T-cell (primary cell): ENCODE measurements at regions not wholly inside any gene's neighbourhood (a gene's known extent, or its start where the extent isn't known, plus 50 kb on each side); places are given as distances from the start of the nearest gene placed in this dataset.

Experiments used
- ATAC-seq, 4 experiments: fragments of 200-7000 bp in 3 of 4; fragments of 150-1000 bp in 1 of 4; cut with Tn5 transposase; replicated peaks in 1 of 4; 1 replicate in 3 of 4; 2 replicates in 1 of 4; pipeline ENCODE4 v1.10.0; 2021; ENCODE audit warnings: moderate library complexity in 3 of 4, mild to moderate bottlenecking in 2 of 4, moderate number of reproducible peaks in 1 of 4
- CTCF ChIA-PET, 2 donors: fragments of 300-600 bp; sonication (Branson Sonifier 250); formaldehyde crosslinking; loops; one replicate each; lab custom pipeline; 2022; ENCODE audit warnings: antibody characterized with exemption in 2 of 2; lab: Charles Lee
- POLR2A ChIA-PET, 2 donors: fragments of 300-600 bp; sonication (Branson Sonifier 250); formaldehyde crosslinking; loops; one replicate each; lab custom pipeline; 2022; ENCODE audit warnings: antibody characterized with exemption in 2 of 2; lab: Charles Lee
- DNase-seq, 35 experiments: peaks; one replicate each; pipeline versions ENCODE4 v3.0.0 to v3.0.0-alpha.2; 2013 to 2023
- H3K27ac ChIP-seq: one replicate; pipeline ENCODE4 v1.5.1; 2013; ENCODE audit warnings: low read length
- H3K27me3 ChIP-seq, 2 experiments: replicated peaks in 1 of 2; 1 replicate in 1 of 2; 2 replicates in 1 of 2; pipeline versions ENCODE4 v1.6.1 to v1.7.0; 2013; ENCODE audit warnings: low read length in 1 of 2, mixed read lengths in 1 of 2; ENCODE audit not compliant: control insufficient read depth in 2 of 2, insufficient read depth in 2 of 2; ENCODE audit errors: extremely low read depth in 1 of 2
- H3K36me3 ChIP-seq, 2 donors: 1 replicate in 1 of 2; 2 replicates in 1 of 2; pipeline versions ENCODE4 v1.6.1 to v1.7.0; 2013; ENCODE audit warnings: low read length in 1 of 2; ENCODE audit not compliant: control insufficient read depth in 2 of 2, insufficient read depth in 1 of 2; ENCODE audit errors: extremely low read depth in 1 of 2
- H3K4me1 ChIP-seq, 2 experiments: 1 replicate in 1 of 2; 2 replicates in 1 of 2; pipeline versions ENCODE4 v1.6.1 to v1.7.0; 2013; ENCODE audit warnings: low read length in 2 of 2, mixed read lengths in 1 of 2; ENCODE audit not compliant: insufficient read depth in 2 of 2, control insufficient read depth in 1 of 2; ENCODE audit errors: extremely low read depth in 1 of 2
- H3K4me3 ChIP-seq, 2 donors: 1 replicate in 1 of 2; 2 replicates in 1 of 2; pipeline versions ENCODE4 v1.5.1 to v1.7.0; 2013; ENCODE audit warnings: mild to moderate bottlenecking in 2 of 2, low read length in 1 of 2, moderate library complexity in 1 of 2; ENCODE audit not compliant: control insufficient read depth in 1 of 2; ENCODE audit errors: extremely low read depth in 1 of 2
- H3K9me3 ChIP-seq: 2 replicates; pipeline ENCODE4 v1.7.0; 2013
- H3K27ac Mint-ChIP-seq, 2 donors: one replicate each; pipeline ENCODE4 v1.8.0; 2020 to 2021; ENCODE audit warnings: mild to moderate bottlenecking in 2 of 2, mixed read lengths in 2 of 2
- H3K27me3 Mint-ChIP-seq, 2 donors: one replicate each; pipeline ENCODE4 v1.8.0; 2021 to 2022; ENCODE audit warnings: mixed read lengths in 2 of 2
- H3K36me3 Mint-ChIP-seq: one replicate; pipeline ENCODE4 v1.8.0; 2021; ENCODE audit warnings: mixed read lengths
- H3K4me1 Mint-ChIP-seq, 3 donors: one replicate each; pipeline ENCODE4 v1.8.0; 2020 to 2022; ENCODE audit warnings: mixed read lengths in 3 of 3, mild to moderate bottlenecking in 1 of 3
- H3K4me3 Mint-ChIP-seq, 3 donors: one replicate each; pipeline ENCODE4 v1.8.0; 2020 to 2022; ENCODE audit warnings: mild to moderate bottlenecking in 3 of 3, mixed read lengths in 3 of 3, moderate library complexity in 3 of 3
- H3K9me3 Mint-ChIP-seq, 3 donors: one replicate each; pipeline ENCODE4 v1.8.0; 2020 to 2022; ENCODE audit warnings: mixed read lengths in 3 of 3
- WGBS: methylation state at CpG from one replicate; pipeline ENCODE4 v1.1.5; 2013; ENCODE audit warnings: missing lambda C conversion rate; ENCODE audit not compliant: insufficient coverage; 5-methylcytosine and 5-hydroxymethylcytosine counted together

DNA sequence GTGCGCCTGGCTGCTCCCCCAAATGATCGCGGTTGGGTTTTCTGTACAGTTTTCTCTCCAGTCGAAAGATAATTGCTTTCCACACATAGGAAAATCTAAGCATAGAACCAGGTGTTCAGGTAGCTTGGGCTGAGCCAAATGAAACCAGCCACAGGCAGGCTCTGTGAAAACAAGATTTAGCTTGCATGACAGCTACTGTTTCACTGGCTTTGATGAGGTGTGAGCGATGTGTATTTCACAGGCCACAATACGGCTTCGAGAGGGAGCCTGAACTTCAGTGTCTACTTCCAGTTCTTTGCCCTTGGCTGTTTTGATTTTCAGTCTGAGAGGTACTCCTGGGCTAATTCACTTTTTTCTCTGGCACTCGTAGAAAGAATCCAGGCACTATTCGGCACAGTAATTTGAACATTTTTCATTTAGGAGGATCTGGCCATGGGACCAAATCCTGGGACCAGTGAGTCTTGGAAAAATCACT is 110.5 kb downstream of the JCAD start:
- peaks cover 4 to 7% of the 10 kb centered on the region in 2 donors for H3K27me3 Mint-ChIP-seq
- Histone ChIP-seq H3K27me3 (no peaks in the 10 kb centered on the region), H3K4me3 (no peak overlapping the region), H3K36me3 (no peaks in the 10 kb centered on the region), H3K4me1 (no peaks in the 10 kb centered on the region), H3K27ac (no peak overlapping the region), H3K9me3 (no peaks in the 10 kb centered on the region)
- no peak overlapping the region for H3K27ac Mint-ChIP-seq
- ChIA-PET POLR2A (no interaction called here), CTCF (no interaction called here)
- WGBS = 74% methylated on average over 5 of the region's 9 CpGs
- H3K4me3 Mint-ChIP-seq = no peak overlapping the region
- H3K4me1 Mint-ChIP-seq = no peaks in the 10 kb centered on the region
- no peaks in the 10 kb centered on the region for H3K36me3 Mint-ChIP-seq
- H3K9me3 Mint-ChIP-seq = no peaks in the 10 kb centered on the region
- ATAC-seq (no peak), DNase-seq (no peak)

DNA sequence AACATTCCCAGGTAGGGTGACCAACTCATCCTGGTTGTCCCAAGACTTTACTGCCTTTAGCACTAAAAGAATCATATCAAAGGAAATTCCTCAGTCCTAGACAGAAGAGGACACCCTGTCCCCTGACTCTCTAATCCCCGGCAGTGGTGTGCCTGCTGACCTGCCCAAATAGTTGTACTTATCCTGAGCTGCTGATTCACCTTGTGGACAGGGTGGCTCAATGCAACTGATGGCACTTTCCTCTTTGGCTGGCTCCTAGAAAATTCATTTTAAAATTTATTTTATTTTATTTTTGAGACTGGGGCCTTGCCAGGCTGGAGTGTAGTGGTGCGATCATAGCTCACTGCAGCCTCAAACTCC is 111.7 kb downstream of the JCAD start:
- ATAC-seq (no peak), DNase-seq (no peak)
- no peaks in the 10 kb centered on the region for H3K36me3 Mint-ChIP-seq
- H3K27ac ChIP-seq = no peak overlapping the region
- H3K4me3 ChIP-seq = no peak overlapping the region
- H3K27ac Mint-ChIP-seq = no peak overlapping the region
- POLR2A ChIA-PET = no interaction called here
- H3K9me3 ChIP-seq = no peaks in the 10 kb centered on the region
- CTCF ChIA-PET = no interaction called here
- H3K36me3 ChIP-seq = no peaks in the 10 kb centered on the region
- H3K4me1 Mint-ChIP-seq = no peaks in the 10 kb centered on the region
- WGBS = 100% methylated on average over 2 of the region's 2 CpGs
- H3K4me1 ChIP-seq = no peaks in the 10 kb centered on the region
- H3K27me3 Mint-ChIP-seq = peaks cover 4 to 8% of the 10 kb centered on the region in 2 donors
- peaks cover 0 to 2% of the 10 kb centered on the region in 2 experiments for H3K27me3 ChIP-seq
- H3K4me3 Mint-ChIP-seq = no peak overlapping the region
- no peaks in the 10 kb centered on the region for H3K9me3 Mint-ChIP-seq

DNA sequence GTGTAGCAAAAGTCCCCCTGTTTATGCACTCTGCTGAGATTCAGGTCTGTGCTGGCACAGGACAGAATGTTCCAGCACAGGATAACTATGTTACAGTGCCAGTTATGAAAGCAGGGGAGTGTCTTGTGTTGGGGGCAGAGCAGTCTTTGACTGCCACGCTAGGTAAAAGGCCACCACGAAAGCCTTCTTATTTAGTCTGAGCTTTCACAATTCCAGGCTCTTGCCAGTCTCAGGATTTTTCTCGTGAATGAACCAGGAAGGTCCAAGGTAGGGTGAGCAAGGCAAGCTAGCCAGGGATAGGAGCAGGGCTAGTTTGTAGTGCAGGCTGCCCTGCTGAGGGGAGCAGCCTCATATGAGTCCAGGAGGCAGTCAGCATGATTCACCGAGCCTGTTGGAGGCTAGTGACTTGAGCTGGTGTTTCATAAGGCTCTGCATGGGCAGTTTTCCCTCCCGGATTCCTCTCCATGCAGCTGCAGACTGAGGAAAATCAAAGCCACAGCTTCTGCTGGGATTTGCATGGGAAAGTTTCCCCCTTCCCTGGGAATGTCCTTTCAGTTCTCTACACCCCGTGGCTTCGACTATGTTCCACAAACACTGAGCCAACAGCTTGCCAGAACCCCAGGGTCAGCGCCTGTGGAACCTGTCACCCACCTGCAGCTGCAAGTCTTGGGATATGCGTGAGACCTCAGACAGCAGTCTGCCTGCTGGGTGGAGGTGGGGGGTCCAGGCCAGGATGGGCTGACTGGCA is 112.3 kb downstream of the JCAD start:
- Histone ChIP-seq H3K36me3 (no peaks in the 10 kb centered on the region), H3K27ac (no peak overlapping the region), H3K9me3 (no peaks in the 10 kb centered on the region), H3K4me3 (no peak overlapping the region), H3K4me1 (no peaks in the 10 kb centered on the region), H3K27me3 (peaks cover 0 to 2% of the 10 kb centered on the region in 2 experiments)
- ATAC-seq (no peak), DNase-seq (no peak)
- no peaks in the 10 kb centered on the region for H3K4me1 Mint-ChIP-seq
- H3K36me3 Mint-ChIP-seq = no peaks in the 10 kb centered on the region
- WGBS = 80% methylated on average over 4 of the region's 9 CpGs
- peaks cover 8 to 10% of the 10 kb centered on the region in 2 donors for H3K27me3 Mint-ChIP-seq
- no peak overlapping the region for H3K4me3 Mint-ChIP-seq
- no peak overlapping the region for H3K27ac Mint-ChIP-seq
- POLR2A ChIA-PET = no interaction called here
- CTCF ChIA-PET = no interaction called here
- H3K9me3 Mint-ChIP-seq = no peaks in the 10 kb centered on the region

- H3K27me3 ChIP-seq = peaks cover 0 to 2% of the 10 kb centered on the region in 2 experiments
- H3K27ac ChIP-seq = no peak overlapping the region
- no peak for ATAC-seq
- H3K4me3 ChIP-seq = no peak overlapping the region
- Mint-ChIP-seq H3K4me1 (no peaks in the 10 kb centered on the region), H3K36me3 (no peaks in the 10 kb centered on the region), H3K27ac (no peak overlapping the region), H3K27me3 (peaks cover 9 to 14% of the 10 kb centered on the region in 2 donors), H3K4me3 (no peak overlapping the region), H3K9me3 (no peaks in the 10 kb centered on the region)
- POLR2A ChIA-PET = no interaction called here
- H3K36me3 ChIP-seq = no peaks in the 10 kb centered on the region
- no peaks in the 10 kb centered on the region for H3K9me3 ChIP-seq
- no peaks in the 10 kb centered on the region for H3K4me1 ChIP-seq
- 95% methylated on average over 3 of the region's 3 CpGs for WGBS
- no peak for DNase-seq
- CTCF ChIA-PET = no interaction called here
These were observed 112.8 kb downstream of the JCAD start for GRCh38 chr10:29946614-29946952.

- no CpG with 5 or more reads among the region's 1 CpG for WGBS
- H3K4me1 Mint-ChIP-seq = no peaks in the 10 kb centered on the region
- peaks cover 15 to 26% of the 10 kb centered on the region in 2 donors for H3K27me3 Mint-ChIP-seq
- peaks cover 0 to 6% (median 5%) of the 10 kb centered on the region in 3 donors for H3K9me3 Mint-ChIP-seq
- no peaks in the 10 kb centered on the region for H3K36me3 Mint-ChIP-seq
- H3K4me3 Mint-ChIP-seq = no peak overlapping the region
- Histone ChIP-seq H3K4me1 (no peaks in the 10 kb centered on the region), H3K9me3 (no peaks in the 10 kb centered on the region), H3K27ac (no peak overlapping the region), H3K27me3 (peaks cover 0 to 2% of the 10 kb centered on the region in 2 experiments), H3K36me3 (no peaks in the 10 kb centered on the region), H3K4me3 (no peak overlapping the region)
- H3K27ac Mint-ChIP-seq = no peak overlapping the region
- DNase-seq = no peak
- ATAC-seq = no peak
- ChIA-PET POLR2A (no interaction called here), CTCF (no interaction called here)
These were observed 117.9 kb downstream of the JCAD start for GRCh38 chr10:29941476-29941875.

DNA sequence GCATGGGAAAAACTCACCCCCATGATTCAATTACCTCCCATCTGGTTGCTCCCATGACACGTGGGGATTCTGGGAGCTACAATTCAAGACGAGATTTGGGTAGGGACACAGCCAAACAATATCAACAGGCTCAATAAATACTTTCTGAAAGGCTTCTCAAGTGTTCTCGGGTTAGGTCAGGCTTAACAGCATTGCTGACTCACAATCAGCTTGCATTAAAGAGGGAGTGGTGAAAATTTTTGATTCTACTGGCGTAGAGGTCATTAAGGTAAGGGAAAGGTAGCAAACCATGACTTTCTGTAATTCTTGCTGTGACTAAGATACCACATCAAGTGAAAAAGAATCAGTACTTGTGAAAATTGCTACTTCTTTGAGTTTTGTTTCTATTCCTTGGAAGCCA is 126.4 kb downstream of the JCAD start:
- H3K27me3 Mint-ChIP-seq = peaks cover 18 to 26% of the 10 kb centered on the region in 2 donors
- H3K4me3 Mint-ChIP-seq = no peak overlapping the region
- no peaks in the 10 kb centered on the region for H3K4me1 ChIP-seq
- ChIA-PET POLR2A (no interaction called here), CTCF (no interaction called here)
- no peak for ATAC-seq
- H3K27ac ChIP-seq = no peak overlapping the region
- H3K4me3 ChIP-seq = no peak overlapping the region
- no peaks in the 10 kb centered on the region for H3K9me3 ChIP-seq
- no peak overlapping the region for H3K27ac Mint-ChIP-seq
- H3K36me3 Mint-ChIP-seq = no peaks in the 10 kb centered on the region
- WGBS = 60% methylated on average over 1 of the region's 4 CpGs
- peaks cover 0 to 8% (median 0%) of the 10 kb centered on the region in 3 donors for H3K9me3 Mint-ChIP-seq
- H3K36me3 ChIP-seq = no peaks in the 10 kb centered on the region
- H3K27me3 ChIP-seq = peaks cover 0 to 11% of the 10 kb centered on the region in 2 experiments
- no peaks in the 10 kb centered on the region for H3K4me1 Mint-ChIP-seq
- no peak for DNase-seq
